Astrocyte (in vitro differentiated cells and primary cell): ENCODE measurements at regions not wholly inside any gene's neighbourhood (a gene's known extent, or its start where the extent isn't known, plus 50 kb on each side); places are given as distances from the start of the nearest gene placed in this dataset.

ENCODE experiments used
- DNase-seq: peaks from one replicate; pipeline ENCODE4 v3.0.0-alpha.2; 2010; ENCODE audit warnings: low read depth
- FAIRE-seq: peaks from 2 replicates; lab custom pipeline; 2011; peaks lifted over from hg19 to GRCh38; lab: Jason Lieb, UNC
- H2AFZ ChIP-seq: 2 replicates; pipeline ENCODE4 v1.6.0; 2012; ENCODE audit warnings: low read depth, low read length, inconsistent platforms
- H3K27ac ChIP-seq: 2 replicates; pipeline ENCODE4 v1.5.1; 2011; ENCODE audit warnings: low read depth, low read length, inconsistent platforms
- H3K27me3 ChIP-seq: 2 replicates; pipeline ENCODE4 v1.6.0; 2011; ENCODE audit warnings: low read length, inconsistent platforms; ENCODE audit not compliant: insufficient read depth
- H3K36me3 ChIP-seq: 2 replicates; pipeline ENCODE4 v1.5.1; 2011; ENCODE audit warnings: low read length, inconsistent platforms; ENCODE audit not compliant: insufficient read depth
- H3K4me1 ChIP-seq: 2 replicates; pipeline ENCODE4 v1.5.1; 2011; ENCODE audit warnings: low read length, inconsistent platforms; ENCODE audit not compliant: insufficient read depth
- H3K4me2 ChIP-seq: 2 replicates; pipeline ENCODE4 v1.6.0; 2012; ENCODE audit warnings: low read length, inconsistent platforms
- H3K4me3 ChIP-seq: 2 replicates; pipeline ENCODE4 v1.5.1; 2011; ENCODE audit warnings: low read depth, mild to moderate bottlenecking, low read length, inconsistent platforms; ENCODE audit not compliant: insufficient read depth
- H3K79me2 ChIP-seq: 2 replicates; pipeline ENCODE4 v1.6.0; 2012; ENCODE audit warnings: mild to moderate bottlenecking, low read length, inconsistent platforms; ENCODE audit not compliant: insufficient read depth
- H3K9ac ChIP-seq: 2 replicates; pipeline ENCODE4 v1.6.0; 2012; ENCODE audit warnings: mild to moderate bottlenecking, low read length, inconsistent platforms
- H3K9me3 ChIP-seq: 2 replicates; pipeline ENCODE4 v1.5.1; 2012; ENCODE audit warnings: low read depth, mild to moderate bottlenecking, low read length, inconsistent platforms; ENCODE audit not compliant: insufficient read depth
- H4K20me1 ChIP-seq: 2 replicates; pipeline ENCODE4 v1.6.0; 2012; ENCODE audit warnings: low read length, inconsistent platforms; ENCODE audit not compliant: insufficient read depth
- H3K27ac Mint-ChIP-seq: one replicate; pipeline ENCODE4 v1.8.0; 2021; ENCODE audit warnings: mild to moderate bottlenecking, mixed read lengths; ENCODE audit not compliant: unreplicated experiment
- H3K27me3 Mint-ChIP-seq: one replicate; pipeline ENCODE4 v1.8.0; 2021; ENCODE audit warnings: low read depth, mixed read lengths; ENCODE audit not compliant: unreplicated experiment
- H3K36me3 Mint-ChIP-seq: one replicate; pipeline ENCODE4 v1.8.0; 2021; ENCODE audit warnings: low read depth, mixed read lengths; ENCODE audit not compliant: unreplicated experiment
- H3K4me1 Mint-ChIP-seq: one replicate; pipeline ENCODE4 v1.8.0; 2021; ENCODE audit warnings: low read depth, mixed read lengths; ENCODE audit not compliant: unreplicated experiment
- H3K4me3 Mint-ChIP-seq: one replicate; pipeline ENCODE4 v1.8.0; 2021; ENCODE audit warnings: mild to moderate bottlenecking, moderate library complexity, mixed read lengths; ENCODE audit not compliant: unreplicated experiment
- H3K9me3 Mint-ChIP-seq: one replicate; pipeline ENCODE4 v1.8.0; 2021; ENCODE audit warnings: mild to moderate bottlenecking, mixed read lengths; ENCODE audit not compliant: unreplicated experiment
- CTCF ChIP-seq: IDR thresholded peaks from 2 replicates; pipeline ENCODE4 v1.5.1; 2011; ENCODE audit warnings: low read depth, mild to moderate bottlenecking, inconsistent platforms, low read length, moderate library complexity; ENCODE audit not compliant: insufficient read depth
- EZH2 ChIP-seq: IDR thresholded peaks from 2 replicates; pipeline ENCODE4 v1.6.1; 2012; ENCODE audit warnings: mild to moderate bottlenecking, low read length, inconsistent platforms; ENCODE audit not compliant: insufficient read depth

DNA sequence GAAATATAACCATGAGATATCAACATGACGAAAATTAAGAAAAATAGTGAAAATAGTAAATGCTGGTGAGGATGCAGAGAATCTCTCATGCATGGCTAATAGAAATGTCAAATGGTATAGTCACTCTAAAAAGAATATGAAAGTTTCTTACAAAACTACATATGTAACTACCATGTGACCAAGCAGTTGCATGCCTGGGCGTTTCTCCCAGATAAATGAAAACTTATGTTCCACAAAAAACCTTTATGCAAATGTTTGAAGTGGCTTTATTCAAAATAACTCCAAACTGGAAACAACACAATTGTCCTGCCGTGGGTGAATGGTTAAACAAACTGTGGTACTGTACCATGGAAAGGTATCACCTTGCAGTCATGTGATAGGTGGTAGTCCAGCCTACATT, 112.4 kb downstream of the HDGFL1 start:
- Histone ChIP-seq H3K27ac (no peak overlapping the region), H3K9ac (no peak overlapping the region), H3K36me3 (no peaks in the 10 kb centered on the region), H2AFZ (no peak overlapping the region), H3K4me3 (no peak overlapping the region), H4K20me1 (no peaks in the 10 kb centered on the region), H3K79me2 (no peaks in the 10 kb centered on the region), H3K4me2 (no peak overlapping the region), H3K4me1 (no peaks in the 10 kb centered on the region), H3K9me3 (no peaks in the 10 kb centered on the region), H3K27me3 (no peaks in the 10 kb centered on the region)
- H3K36me3 Mint-ChIP-seq = no peaks in the 10 kb centered on the region
- no peak for TF ChIP-seq EZH2
- no peaks in the 10 kb centered on the region for H3K27me3 Mint-ChIP-seq
- DNase-seq = no peak
- no peak overlapping the region for H3K27ac Mint-ChIP-seq
- no peaks in the 10 kb centered on the region for H3K4me1 Mint-ChIP-seq
- H3K9me3 Mint-ChIP-seq = no peaks in the 10 kb centered on the region
- no peak overlapping the region for H3K4me3 Mint-ChIP-seq
- FAIRE-seq = no peak

DNA sequence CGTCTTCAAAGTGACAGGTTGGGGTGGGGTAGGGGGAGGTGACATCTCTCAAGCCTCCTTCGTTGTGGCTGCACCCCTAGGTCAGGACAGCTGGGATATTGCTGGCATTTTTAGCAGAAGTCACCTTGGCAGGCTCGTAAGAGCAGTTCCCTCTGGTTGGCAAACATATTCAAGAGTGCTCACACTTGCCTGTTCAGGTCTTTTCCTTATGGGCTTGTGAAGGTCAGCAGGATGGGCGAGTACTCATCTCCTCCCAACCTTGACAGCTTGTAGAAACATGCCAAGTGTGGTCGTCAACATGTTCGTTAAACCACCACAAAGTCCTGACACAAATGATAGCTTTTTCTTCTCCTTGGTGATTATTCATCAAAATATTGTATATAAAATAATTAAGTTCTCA, 113.6 kb downstream of the HDGFL1 start:
- Histone ChIP-seq H4K20me1 (no peaks in the 10 kb centered on the region), H3K27ac (no peak overlapping the region), H3K4me2 (no peak overlapping the region), H3K27me3 (no peaks in the 10 kb centered on the region), H3K4me1 (no peaks in the 10 kb centered on the region), H3K9ac (no peak overlapping the region), H3K4me3 (no peak overlapping the region), H3K36me3 (no peaks in the 10 kb centered on the region), H3K79me2 (no peaks in the 10 kb centered on the region), H3K9me3 (no peaks in the 10 kb centered on the region), H2AFZ (no peak overlapping the region)
- no peak for FAIRE-seq
- Mint-ChIP-seq H3K27ac (no peak overlapping the region), H3K4me3 (no peak overlapping the region), H3K36me3 (no peaks in the 10 kb centered on the region), H3K9me3 (no peaks in the 10 kb centered on the region), H3K4me1 (no peaks in the 10 kb centered on the region), H3K27me3 (no peaks in the 10 kb centered on the region)
- TF ChIP-seq EZH2 (no peak), CTCF (no peak)
- no peak for DNase-seq

- Histone ChIP-seq H3K79me2 (no peaks in the 10 kb centered on the region), H3K36me3 (no peaks in the 10 kb centered on the region), H3K4me3 (no peak overlapping the region), H4K20me1 (no peaks in the 10 kb centered on the region), H3K4me1 (no peaks in the 10 kb centered on the region), H2AFZ (no peak overlapping the region), H3K9me3 (no peaks in the 10 kb centered on the region), H3K4me2 (no peak overlapping the region), H3K27ac (no peak overlapping the region), H3K27me3 (no peaks in the 10 kb centered on the region), H3K9ac (no peak overlapping the region)
- Mint-ChIP-seq H3K27ac (no peak overlapping the region), H3K27me3 (no peaks in the 10 kb centered on the region), H3K4me3 (no peak overlapping the region), H3K36me3 (no peaks in the 10 kb centered on the region), H3K4me1 (no peaks in the 10 kb centered on the region), H3K9me3 (peaks cover 5% of the 10 kb centered on the region)
- FAIRE-seq (no peak), DNase-seq (no peak)
- no peak for TF ChIP-seq CTCF
- no peak for TF ChIP-seq EZH2
These were observed 121.1 kb downstream of the HDGFL1 start for GRCh38 chr6:22690446-22690845.
